GM12874 (cell line): ENCODE measurements at regions not wholly inside any gene's neighbourhood (a gene's known extent, or its start where the extent isn't known, plus 50 kb on each side); places are given as distances from the start of the nearest gene placed in this dataset.

Experiments
- CTCF ChIP-seq: IDR thresholded peaks from 2 replicates; pipeline ENCODE4 v1.5.1; 2011; ENCODE audit warnings: low read depth, mild to moderate bottlenecking, control low read depth, low read length, moderate library complexity; ENCODE audit not compliant: insufficient read depth

- TF ChIP-seq CTCF: no peak
These were observed 168.7 kb downstream of the ABCC12 start for GRCh38 chr16:47987136-47987535.

- TF ChIP-seq CTCF: no peak
These were observed 169.8 kb downstream of the ABCC12 start for GRCh38 chr16:47986031-47986430.

- TF ChIP-seq CTCF: no peak
These were observed 171.1 kb downstream of the ABCC12 start for GRCh38 chr16:47984669-47985068.

- no peak for TF ChIP-seq CTCF
These were observed 171.7 kb downstream of the ABCC12 start for GRCh38 chr16:47983999-47984580.

GRCh38 chr16:47980212-47980611, 175.6 kb downstream of the ABCC12 start:
- no peak for TF ChIP-seq CTCF

- no peak for TF ChIP-seq CTCF
These were observed 176.1 kb downstream of the ABCC12 start for GRCh38 chr16:47979616-47980182.

GRCh38 chr16:47979164-47979520, 176.7 kb downstream of the ABCC12 start:
- no peak for TF ChIP-seq CTCF
